HG03025 (cell line): ENCODE measurements at regions not wholly inside any gene's neighbourhood (a gene's known extent, or its start where the extent isn't known, plus 50 kb on each side); places are given as distances from the start of the nearest gene placed in this dataset.

Experiments used
- ATAC-seq: cut with Tn5 transposase; IDR thresholded peaks from one replicate; pipeline ENCODE4 v1.9.1; 2021; ENCODE audit warnings: mild to moderate bottlenecking, moderate library complexity; ENCODE audit not compliant: unreplicated experiment, low FRiP score

GRCh38 chr6:93806409-93807270 lies 387.3 kb upstream of the EPHA7 start:
- ATAC-seq, result no peak

DNA sequence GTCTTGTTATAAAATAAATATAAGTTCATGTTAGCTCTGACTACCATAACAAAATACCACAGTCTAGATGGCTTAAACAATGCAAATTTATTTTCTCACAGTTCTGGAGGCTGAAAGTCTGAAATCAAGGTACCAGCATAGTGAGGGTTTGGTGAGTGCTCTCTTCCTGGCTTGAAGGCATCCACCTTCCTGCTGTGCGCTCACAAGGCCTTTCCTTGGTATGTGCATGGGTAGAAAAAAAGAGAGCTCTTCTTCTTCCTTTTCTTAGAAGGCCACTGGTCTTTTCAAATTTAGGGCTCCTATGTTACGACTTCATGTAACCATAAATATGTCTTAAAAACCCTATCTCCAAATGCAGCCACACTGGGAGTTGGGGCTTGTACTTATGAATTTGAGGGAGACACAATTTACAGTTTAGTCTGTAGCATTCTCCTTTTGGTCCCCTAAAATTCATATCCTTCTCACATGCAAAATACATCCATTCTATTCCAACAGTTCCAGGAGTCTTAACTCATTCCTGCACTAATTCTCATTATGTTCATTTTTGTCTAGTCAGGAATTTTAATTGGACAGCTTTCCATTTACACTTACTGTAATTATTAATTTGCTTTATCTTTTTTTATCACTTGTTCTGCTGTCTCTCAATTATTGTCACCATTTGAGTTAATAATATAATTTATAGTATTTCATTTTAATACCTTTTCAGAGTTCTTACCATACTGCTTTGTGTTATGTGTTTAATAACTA lies 381.9 kb upstream of the EPHA7 start:
- ATAC-seq, result no peak

- ATAC-seq, result no peak
Observed at GRCh38 chr6:93799226-93799625, 379.9 kb upstream of the EPHA7 start.

DNA sequence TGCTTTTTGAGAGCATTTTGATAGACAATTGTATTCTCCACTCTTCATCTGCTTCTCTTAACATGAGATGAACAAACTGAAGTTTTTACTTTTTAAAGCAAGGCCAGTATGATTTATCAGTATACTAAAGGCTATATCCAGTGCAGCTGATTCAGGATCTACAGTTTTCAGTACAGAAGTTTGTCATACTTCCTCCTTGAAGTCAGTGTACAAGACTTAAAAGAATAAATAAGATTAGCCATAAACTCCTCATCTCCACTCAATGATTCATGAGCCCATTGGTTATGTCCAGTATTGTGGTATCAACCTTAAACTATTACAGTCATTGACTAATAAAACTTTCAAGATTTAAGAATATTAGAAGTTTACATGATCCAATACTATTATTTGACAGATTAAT lies 374.8 kb upstream of the EPHA7 start:
- ATAC-seq, result no peak

DNA sequence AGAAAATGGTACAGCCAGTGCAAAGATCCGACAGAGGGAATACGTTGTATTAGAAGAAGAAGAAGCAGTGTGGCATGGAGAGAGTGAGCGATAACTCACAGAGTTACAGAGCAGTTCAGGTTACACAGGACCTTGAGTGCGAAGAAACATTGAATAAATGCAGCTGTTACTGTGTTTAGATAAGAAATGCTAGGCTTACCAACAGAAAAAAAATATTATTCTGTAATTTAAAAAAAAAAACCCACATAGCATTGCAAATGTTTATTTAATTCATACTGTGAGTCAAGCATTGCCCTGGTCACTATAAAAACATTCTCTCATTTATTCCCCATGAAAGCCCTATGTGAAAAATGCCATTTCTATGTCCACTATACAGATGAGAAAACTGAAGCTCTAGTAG lies 373.4 kb upstream of the EPHA7 start:
- no peak for ATAC-seq

GRCh38 chr6:93790981-93791380 lies 371.6 kb upstream of the EPHA7 start:
- no peak for ATAC-seq

DNA sequence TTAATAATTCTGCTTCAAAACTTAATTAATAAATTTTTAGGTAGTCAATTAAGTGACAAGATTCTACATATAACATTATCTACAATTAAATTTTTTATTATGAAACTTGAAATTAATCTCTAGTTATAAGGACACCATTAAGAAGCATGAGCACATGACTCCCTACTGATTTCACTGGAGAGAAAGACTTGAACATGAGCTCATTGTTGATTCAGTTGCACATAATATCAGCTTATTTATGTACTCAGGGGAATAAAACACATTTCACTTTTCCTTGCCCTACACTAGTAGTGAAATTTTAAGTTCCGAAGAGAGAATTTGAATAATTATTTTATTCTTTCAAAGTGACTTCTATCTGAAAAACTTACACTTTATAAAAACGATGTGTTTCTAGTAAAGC lies 370.2 kb upstream of the EPHA7 start:
- ATAC-seq, result no peak

DNA sequence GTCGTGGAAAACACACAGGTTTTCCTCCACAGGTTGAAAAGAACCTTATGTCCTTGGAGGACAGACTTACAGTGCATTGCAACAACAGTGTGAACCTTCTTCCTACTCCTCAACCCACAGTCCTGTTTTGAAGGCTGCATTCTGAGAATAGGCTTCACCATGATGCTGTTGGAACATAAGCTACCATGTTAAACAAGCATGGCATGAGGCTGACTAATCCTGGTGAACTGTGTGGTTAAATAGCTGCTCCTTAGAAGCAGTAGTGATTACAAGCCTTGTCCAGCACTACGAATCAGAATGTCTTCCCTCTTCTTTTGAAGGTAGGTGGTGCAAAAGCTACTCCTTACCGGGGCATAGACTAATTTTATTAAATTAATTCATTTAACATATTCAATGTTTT lies 368.5 kb upstream of the EPHA7 start:
- ATAC-seq, result no peak

GRCh38 chr6:93786474-93787330 lies 367.3 kb upstream of the EPHA7 start:
- ATAC-seq, result no peak

- no peak for ATAC-seq
Observed at GRCh38 chr6:93785694-93786030, 366.3 kb upstream of the EPHA7 start.

- no peak for ATAC-seq
Observed at GRCh38 chr6:93784794-93785693, 365.7 kb upstream of the EPHA7 start.

GRCh38 chr6:93779086-93779841 lies 359.9 kb upstream of the EPHA7 start:
- no peak for ATAC-seq

DNA sequence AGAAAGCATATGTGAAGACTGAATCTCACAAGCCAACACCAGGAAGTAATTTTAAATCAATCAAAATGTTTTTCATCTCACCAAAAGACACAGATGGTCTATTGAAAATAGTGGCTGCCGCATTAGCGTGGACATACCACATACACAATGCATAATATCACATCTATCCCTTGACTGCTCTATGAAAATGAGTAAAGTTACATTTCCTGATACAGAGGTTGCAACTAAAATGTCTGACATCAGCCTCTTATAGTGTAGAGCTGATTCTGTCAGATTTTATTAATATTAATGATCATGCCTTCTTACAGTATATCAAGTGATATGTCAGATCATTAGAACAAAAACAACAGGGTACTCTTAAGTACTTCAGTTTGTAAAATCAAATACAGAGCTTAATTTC lies 339.8 kb upstream of the EPHA7 start:
- ATAC-seq, result no peak

- no peak for ATAC-seq
Observed at GRCh38 chr6:93751969-93752368, 332.6 kb upstream of the EPHA7 start.

DNA sequence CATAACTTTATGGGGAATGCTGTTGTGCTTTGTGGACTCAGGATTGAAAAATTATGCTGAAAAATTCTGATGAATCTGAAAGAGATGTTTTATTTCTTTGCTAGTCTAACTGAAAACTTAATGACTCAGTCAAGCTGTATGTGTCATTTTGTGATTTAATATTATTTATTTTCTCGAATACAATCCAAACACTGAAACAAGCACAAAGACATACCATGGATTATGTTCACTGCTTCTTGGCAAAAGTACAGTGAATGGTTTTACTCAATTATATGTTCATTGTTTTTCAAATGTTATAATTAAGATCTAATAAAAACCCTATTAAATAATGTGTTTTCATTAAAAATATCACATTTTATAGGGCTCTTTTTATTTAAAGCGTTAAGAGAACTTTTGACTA lies 330.6 kb upstream of the EPHA7 start:
- ATAC-seq, result no peak

- no peak for ATAC-seq
Observed at GRCh38 chr6:93749191-93749590, 329.8 kb upstream of the EPHA7 start.

DNA sequence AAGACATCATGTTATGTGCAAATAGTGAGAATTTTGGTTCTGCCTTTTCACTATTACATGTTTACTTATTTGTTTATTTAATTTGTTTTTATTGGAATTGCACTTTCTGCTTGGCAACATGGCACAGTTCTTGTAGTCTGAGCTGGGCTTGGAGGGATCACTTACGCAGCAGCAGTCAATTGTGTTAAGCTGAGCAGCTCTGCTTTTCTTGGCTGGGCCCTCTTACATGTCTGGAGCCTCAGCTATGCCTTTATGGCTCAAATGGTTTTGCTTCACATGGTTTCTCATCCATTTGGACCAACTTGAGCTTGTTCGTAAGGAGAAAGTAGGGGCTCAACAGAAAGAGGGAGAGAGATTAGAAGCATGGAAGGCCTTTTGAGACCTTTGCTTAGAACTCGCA lies 327.5 kb upstream of the EPHA7 start:
- ATAC-seq, result no peak

GRCh38 chr6:93745306-93745705 lies 325.9 kb upstream of the EPHA7 start:
- no peak for ATAC-seq

DNA sequence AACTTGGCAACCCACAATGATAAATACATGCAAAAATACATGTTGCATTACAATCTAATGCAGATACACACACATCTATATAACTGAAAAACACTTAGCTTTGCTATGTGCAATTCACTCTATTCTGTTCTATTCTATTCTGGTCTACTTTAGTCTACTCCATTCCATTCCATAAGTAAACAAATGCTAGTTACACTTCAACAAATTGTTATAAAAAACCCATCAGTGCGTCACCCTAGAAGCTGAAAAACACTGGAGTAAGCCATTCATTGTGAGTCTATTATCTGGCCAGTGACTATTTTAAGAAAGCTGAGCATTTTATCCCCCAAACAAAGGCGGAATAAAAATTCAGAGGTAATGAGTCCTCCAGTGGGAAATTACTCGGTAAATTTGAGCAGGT lies 315.7 kb upstream of the EPHA7 start:
- ATAC-seq, result no peak
